HG03066 (cell line): ENCODE measurements at regions not wholly inside any gene's neighbourhood (a gene's known extent, or its start where the extent isn't known, plus 50 kb on each side); places are given as distances from the start of the nearest gene placed in this dataset.

ENCODE experiments used
- ATAC-seq: cut with Tn5 transposase; IDR thresholded peaks from one replicate; pipeline ENCODE4 v1.9.1; 2021; ENCODE audit warnings: low read depth; ENCODE audit not compliant: unreplicated experiment

GRCh38 chr2:226680719-226681118 lies 118.9 kb downstream of the IRS1 start:
- ATAC-seq: no peak

GRCh38 chr2:226679389-226680065 lies 120.1 kb downstream of the IRS1 start:
- no peak for ATAC-seq

GRCh38 chr2:226678422-226678821 lies 121.2 kb downstream of the IRS1 start:
- no peak for ATAC-seq

GRCh38 chr2:226677080-226677479 lies 122.5 kb downstream of the IRS1 start:
- no peak for ATAC-seq

GRCh38 chr2:226676618-226677017 lies 123.0 kb downstream of the IRS1 start:
- ATAC-seq: no peak

- no peak for ATAC-seq
Measured at GRCh38 chr2:226674123-226674522, 125.5 kb downstream of the IRS1 start.

GRCh38 chr2:226673314-226673723 lies 126.3 kb downstream of the IRS1 start:
- no peak for ATAC-seq

GRCh38 chr2:226671141-226671676 lies 128.4 kb downstream of the IRS1 start:
- ATAC-seq: no peak

- ATAC-seq: no peak
Measured at GRCh38 chr2:226669905-226670304, 129.7 kb downstream of the IRS1 start.

GRCh38 chr2:226669249-226669648 lies 130.4 kb downstream of the IRS1 start:
- ATAC-seq: no peak

- no peak for ATAC-seq
Measured at GRCh38 chr2:226667736-226668135, 131.9 kb downstream of the IRS1 start.

GRCh38 chr2:226665306-226665831 lies 134.3 kb downstream of the IRS1 start:
- ATAC-seq: no peak

- ATAC-seq: no peak
Measured at GRCh38 chr2:226664661-226665060, 135.0 kb downstream of the IRS1 start.

GRCh38 chr2:226664140-226664539 lies 135.5 kb downstream of the IRS1 start:
- ATAC-seq: no peak

GRCh38 chr2:226661789-226662545 lies 137.7 kb downstream of the IRS1 start:
- no peak for ATAC-seq

GRCh38 chr2:226660526-226660925 lies 139.1 kb downstream of the IRS1 start:
- ATAC-seq: no peak

GRCh38 chr2:226660124-226660523 lies 139.5 kb downstream of the IRS1 start:
- no peak for ATAC-seq

GRCh38 chr2:226659410-226659809 lies 140.2 kb downstream of the IRS1 start:
- no peak for ATAC-seq

- no peak for ATAC-seq
Measured at GRCh38 chr2:226658555-226658954, 141.1 kb downstream of the IRS1 start.

GRCh38 chr2:226657340-226658053 lies 142.1 kb downstream of the IRS1 start:
- ATAC-seq: no peak

- no peak for ATAC-seq
Measured at GRCh38 chr2:226656367-226656766, 143.3 kb downstream of the IRS1 start.
